HG02885 (cell line): ENCODE measurements at regions not wholly inside any gene's neighbourhood (a gene's known extent, or its start where the extent isn't known, plus 50 kb on each side); places are given as distances from the start of the nearest gene placed in this dataset.

Experiments used
- ATAC-seq: cut with Tn5 transposase; IDR thresholded peaks from one replicate; pipeline ENCODE4 v1.9.1; 2021; ENCODE audit warnings: mild to moderate bottlenecking; ENCODE audit not compliant: unreplicated experiment, poor library complexity

DNA sequence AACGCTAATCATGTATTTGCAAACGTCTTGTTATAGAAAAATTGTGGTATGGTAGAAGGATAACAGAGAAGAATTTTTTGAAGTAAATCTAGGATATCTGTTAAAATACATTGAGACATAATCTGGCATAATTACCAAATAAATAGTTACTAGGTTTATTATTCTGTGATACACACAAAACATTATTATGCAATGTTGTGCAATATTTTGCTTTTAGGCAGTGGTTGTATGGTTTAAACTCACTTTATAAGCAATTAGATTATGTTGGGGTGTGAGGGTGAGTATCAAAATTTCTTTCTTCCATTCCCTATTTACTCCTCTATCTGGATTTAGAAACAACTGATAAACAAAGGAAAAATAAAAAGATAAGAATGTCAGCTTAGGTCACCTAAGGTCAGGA lies 385.6 kb downstream of the SLITRK6 start:
- ATAC-seq: no peak

GRCh38 chr13:85412448-85412847 lies 386.8 kb downstream of the SLITRK6 start:
- ATAC-seq: no peak

GRCh38 chr13:85411591-85411990 lies 387.6 kb downstream of the SLITRK6 start:
- ATAC-seq: no peak

DNA sequence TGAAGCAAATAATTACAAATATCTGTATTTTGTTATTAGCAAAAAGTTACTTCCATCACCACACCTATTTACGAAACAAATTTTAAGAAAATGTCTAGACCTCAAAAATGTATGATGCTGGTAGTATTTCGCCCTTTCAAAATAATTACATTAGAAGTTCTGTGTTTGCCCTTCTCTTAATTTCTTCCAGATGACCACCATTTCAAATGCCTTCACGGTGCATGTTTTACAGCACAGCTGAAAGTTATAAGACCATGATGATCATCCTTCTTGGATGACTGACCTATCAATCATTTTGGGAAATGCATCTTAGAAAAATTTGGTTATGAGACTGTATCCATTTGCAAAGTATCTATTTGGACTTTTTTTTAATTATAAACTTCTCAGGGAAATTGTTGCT lies 390.8 kb downstream of the SLITRK6 start:
- no peak for ATAC-seq

GRCh38 chr13:85406269-85406975 lies 392.8 kb downstream of the SLITRK6 start:
- ATAC-seq: no peak

GRCh38 chr13:85405316-85405897 lies 393.8 kb downstream of the SLITRK6 start:
- ATAC-seq: no peak

DNA sequence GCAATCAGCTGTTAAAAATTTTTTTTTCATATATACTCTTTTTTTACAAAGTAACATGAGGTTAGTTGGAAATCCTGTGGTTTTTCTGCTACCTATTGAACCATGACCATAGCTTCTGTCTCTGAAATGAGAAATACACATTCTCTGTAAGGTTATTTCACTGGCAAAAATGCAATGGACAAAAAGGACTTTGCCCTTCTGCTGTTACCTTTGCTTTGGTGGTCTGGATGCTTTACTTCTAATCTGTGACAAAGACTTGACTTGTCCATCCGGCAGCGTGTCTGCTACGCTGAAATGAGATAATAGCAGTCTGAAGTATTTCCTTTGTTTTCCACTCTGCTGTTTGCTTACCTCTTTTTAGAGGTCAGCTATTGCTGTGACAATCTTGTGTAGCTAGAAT lies 412.8 kb downstream of the SLITRK6 start:
- no peak for ATAC-seq

- ATAC-seq: no peak
These were observed 415.9 kb downstream of the SLITRK6 start for GRCh38 chr13:85383291-85383690.

GRCh38 chr13:85381082-85381481 lies 418.1 kb downstream of the SLITRK6 start:
- no peak for ATAC-seq

DNA sequence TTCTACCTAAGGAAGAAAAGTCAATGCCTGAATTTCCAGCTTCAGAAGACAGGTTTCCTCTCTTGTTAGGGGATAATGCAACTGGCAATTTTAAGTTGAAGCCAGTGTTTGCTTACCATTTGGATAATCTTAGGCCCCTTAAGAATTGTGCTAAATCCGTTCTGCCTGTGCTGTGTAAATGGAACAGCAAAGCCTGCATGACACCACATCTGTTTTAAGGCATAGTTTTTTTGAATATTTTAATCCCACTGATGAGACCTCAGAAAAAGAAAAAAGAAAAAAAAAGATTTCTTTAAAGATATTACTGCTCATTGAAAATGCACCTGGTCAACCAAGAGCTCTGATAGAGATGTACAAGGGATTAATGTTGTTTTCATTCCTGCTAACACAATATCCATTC lies 419.2 kb downstream of the SLITRK6 start:
- ATAC-seq: no peak

GRCh38 chr13:85379433-85379832 lies 419.8 kb downstream of the SLITRK6 start:
- ATAC-seq: no peak

DNA sequence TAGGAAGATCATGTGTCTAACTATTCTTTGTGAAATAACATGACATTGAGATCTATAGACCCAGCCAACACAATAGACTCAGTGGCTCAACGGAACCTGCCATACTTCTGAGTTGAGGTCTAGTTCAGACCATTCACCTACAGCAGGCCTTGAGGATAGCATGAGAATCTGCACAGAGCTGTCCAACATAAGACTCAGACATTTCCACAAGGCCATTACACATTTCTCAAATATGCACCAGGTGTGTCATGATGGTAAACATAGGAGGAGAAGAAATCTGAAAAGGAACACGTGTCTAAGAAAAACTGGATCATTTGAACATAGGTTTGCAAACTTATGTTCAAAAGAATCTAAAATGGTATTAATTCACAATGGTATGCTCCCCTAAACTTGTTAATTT lies 421.4 kb downstream of the SLITRK6 start:
- no peak for ATAC-seq

- no peak for ATAC-seq
These were observed 425.9 kb downstream of the SLITRK6 start for GRCh38 chr13:85373322-85373721.

GRCh38 chr13:85371254-85371653 lies 428.0 kb downstream of the SLITRK6 start:
- ATAC-seq: no peak

DNA sequence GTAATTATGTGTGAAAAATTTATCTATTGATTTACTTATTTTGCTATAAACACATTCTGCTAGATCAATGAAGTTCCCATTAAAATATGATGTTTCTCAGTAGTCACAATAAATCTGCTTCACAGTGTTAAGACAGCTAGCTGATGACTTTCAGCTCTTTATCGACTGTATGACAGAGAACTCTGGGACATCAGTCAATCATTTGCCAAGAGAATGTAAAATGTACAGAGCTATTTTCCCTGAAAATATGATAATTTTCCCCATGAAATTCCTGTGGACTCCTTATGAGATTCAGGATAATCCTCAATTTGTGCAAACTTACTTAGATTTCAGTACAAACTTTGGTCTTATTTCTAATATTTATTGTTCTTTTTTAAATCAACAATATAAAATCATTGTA lies 430.5 kb downstream of the SLITRK6 start:
- no peak for ATAC-seq

DNA sequence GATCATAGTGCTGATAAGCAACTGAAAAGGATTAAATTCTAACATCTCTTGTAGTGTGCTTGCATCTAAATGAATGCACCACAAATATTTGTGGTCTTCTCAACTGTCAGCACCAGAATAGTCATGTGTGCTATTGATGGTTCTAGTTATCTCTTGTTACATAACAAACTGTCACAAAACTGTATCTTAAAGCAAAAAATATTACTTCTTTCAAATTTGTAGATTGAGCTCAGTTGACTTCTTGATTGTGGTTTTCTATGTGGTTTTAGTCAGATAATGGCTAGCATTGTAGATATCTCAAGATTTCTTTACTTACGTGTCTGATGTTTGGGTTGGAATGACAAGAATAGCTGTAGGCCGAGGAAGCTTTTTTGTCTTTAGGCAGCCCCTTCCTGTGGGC lies 431.3 kb downstream of the SLITRK6 start:
- no peak for ATAC-seq

DNA sequence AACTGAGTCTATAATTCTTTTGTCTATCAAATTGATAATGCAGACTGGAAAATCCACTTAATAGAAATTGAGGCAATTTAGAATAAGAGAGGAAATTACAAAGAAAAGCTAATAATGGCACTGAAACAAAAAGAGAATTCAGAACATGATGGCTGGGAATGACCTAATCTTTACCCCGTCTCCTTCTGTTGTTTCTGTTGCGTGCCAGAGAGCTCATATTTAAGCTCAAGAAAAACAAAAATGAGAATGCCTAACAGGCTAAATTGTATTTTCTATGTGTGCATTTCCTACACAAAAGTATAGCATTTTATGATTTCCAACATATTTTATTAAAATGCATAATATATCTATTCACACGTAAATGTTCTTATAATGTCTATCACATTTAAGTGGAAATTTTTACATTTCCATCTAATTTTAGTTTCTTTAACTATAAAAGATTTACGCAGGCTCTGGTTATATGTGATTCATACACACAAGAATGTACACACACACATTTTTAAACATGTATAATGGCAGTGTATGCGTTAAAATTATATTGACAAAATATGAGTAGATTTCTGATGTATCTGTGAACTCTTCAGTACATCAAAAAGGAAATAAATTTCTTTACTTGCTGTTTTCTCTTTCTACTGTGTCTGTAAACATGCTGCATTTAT lies 432.3 kb downstream of the SLITRK6 start:
- ATAC-seq: no peak

DNA sequence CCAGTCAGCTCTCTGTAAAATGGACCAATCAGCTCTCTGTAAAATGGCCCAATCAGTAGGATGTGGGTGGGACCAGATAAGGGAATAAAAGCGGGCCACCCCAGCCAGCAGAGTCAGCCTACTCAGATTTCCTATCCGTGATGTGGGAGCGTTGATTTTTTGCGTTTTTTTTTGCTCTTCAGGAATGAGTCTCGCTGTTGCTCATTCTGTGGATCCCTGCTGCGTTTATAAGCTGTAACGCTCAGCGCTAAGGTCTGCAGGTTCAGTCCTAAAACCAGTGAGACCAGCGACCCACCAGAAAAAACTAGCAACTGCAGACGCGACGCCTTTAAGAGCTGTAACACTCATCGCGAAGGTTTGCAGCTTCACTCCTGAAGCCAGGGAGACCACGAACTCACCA lies 435.7 kb downstream of the SLITRK6 start:
- no peak for ATAC-seq

GRCh38 chr13:85362980-85363379 lies 436.2 kb downstream of the SLITRK6 start:
- no peak for ATAC-seq

- ATAC-seq: no peak
These were observed 452.0 kb downstream of the SLITRK6 start for GRCh38 chr13:85347251-85347650.

DNA sequence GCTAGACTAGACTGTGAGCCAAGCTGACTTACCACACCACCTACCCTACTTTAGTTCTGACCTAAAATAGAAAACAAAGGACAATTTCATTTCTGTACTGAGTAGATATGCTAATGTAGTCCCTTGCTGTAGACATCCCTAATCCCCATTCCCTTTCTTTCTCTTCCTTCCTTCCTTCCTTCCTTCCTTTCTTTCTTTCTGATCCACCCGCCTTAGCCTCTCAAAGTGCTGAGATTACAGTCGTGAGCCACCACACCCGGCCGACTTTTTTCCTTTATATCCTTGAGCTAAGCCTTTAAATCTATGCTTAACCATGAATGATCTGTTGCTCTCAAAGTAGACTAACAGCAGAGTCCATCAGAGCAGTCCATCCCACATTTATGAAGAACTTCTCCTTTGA lies 465.0 kb downstream of the SLITRK6 start:
- ATAC-seq: no peak

- ATAC-seq: no peak
These were observed 465.7 kb downstream of the SLITRK6 start for GRCh38 chr13:85333506-85334020.
